HG03108 (cell line): ENCODE measurements at regions not wholly inside any gene's neighbourhood (a gene's known extent, or its start where the extent isn't known, plus 50 kb on each side); places are given as distances from the start of the nearest gene placed in this dataset.
"Not testable (repeated sequence)": the region's sequence is repeated elsewhere in the genome, so short reads cannot be mapped to it uniquely, and the experiment has no call there.

Experiments
- ATAC-seq: cut with Tn5 transposase; IDR thresholded peaks from one replicate; pipeline ENCODE4 v1.9.1; 2021; ENCODE audit warnings: moderate library complexity; ENCODE audit not compliant: unreplicated experiment

GRCh38 chr5:143898916-143899591, 87.1 kb downstream of the HMHB1 start:
- no peak for ATAC-seq

GRCh38 chr5:143908959-143909358, 97.0 kb downstream of the HMHB1 start:
- no peak for ATAC-seq

- no peak for ATAC-seq
Observed at GRCh38 chr5:143913008-143913752, 101.2 kb downstream of the HMHB1 start.

GRCh38 chr5:143914756-143915155, 102.8 kb downstream of the HMHB1 start:
- no peak for ATAC-seq

GRCh38 chr5:143916451-143916850, 104.5 kb downstream of the HMHB1 start:
- ATAC-seq, result no peak

GRCh38 chr5:143918961-143919360, 107.0 kb downstream of the HMHB1 start:
- no peak for ATAC-seq

- no peak for ATAC-seq
Observed at GRCh38 chr5:143920772-143921171, 108.8 kb downstream of the HMHB1 start.

GRCh38 chr5:143921525-143922311, 109.8 kb downstream of the HMHB1 start:
- no peak for ATAC-seq

GRCh38 chr5:143922718-143923117, 110.8 kb downstream of the HMHB1 start:
- no peak for ATAC-seq

GRCh38 chr5:143923634-143924266, 111.8 kb downstream of the HMHB1 start:
- no peak for ATAC-seq

GRCh38 chr5:143924311-143924978, 112.5 kb downstream of the HMHB1 start:
- no peak for ATAC-seq

GRCh38 chr5:143924979-143925325, 113.0 kb downstream of the HMHB1 start:
- ATAC-seq, result not testable (repeated sequence)

- ATAC-seq, result no peak
Observed at GRCh38 chr5:143929486-143929885, 117.5 kb downstream of the HMHB1 start.

- ATAC-seq, result no peak
Observed at GRCh38 chr5:143930561-143930960, 118.6 kb downstream of the HMHB1 start.

GRCh38 chr5:143931476-143931875, 119.5 kb downstream of the HMHB1 start:
- ATAC-seq, result no peak

- no peak for ATAC-seq
Observed at GRCh38 chr5:143931986-143932385, 120.0 kb downstream of the HMHB1 start.

- no peak for ATAC-seq
Observed at GRCh38 chr5:143932584-143932983, 120.6 kb downstream of the HMHB1 start.

- ATAC-seq, result no peak
Observed at GRCh38 chr5:143933451-143933850, 121.5 kb downstream of the HMHB1 start.

- no peak for ATAC-seq
Observed at GRCh38 chr5:143934821-143935220, 122.9 kb downstream of the HMHB1 start.

GRCh38 chr5:143938230-143938629, 126.3 kb downstream of the HMHB1 start:
- ATAC-seq, result no peak

GRCh38 chr5:143946837-143947236, 134.9 kb downstream of the HMHB1 start:
- no peak for ATAC-seq
